ENCODE measurements at regions not wholly inside any gene's neighbourhood (a gene's known extent, or its start where the extent isn't known, plus 50 kb on each side); places are given as distances from the start of the nearest gene placed in this dataset.
A peak's percentile ranks its signal among the peaks of the same experiment; 100 is the strongest.
"Not testable (repeated sequence)": the region's sequence is repeated elsewhere in the genome, so short reads cannot be mapped to it uniquely, and the experiment has no call there.

GRCh38 chr6:125354649-125355048, 52.9 kb upstream of the HDDC2 start:
- no peak for DNase-seq (ENCODE audit: low read depth)

GRCh38 chr6:125356884-125357283, 55.1 kb upstream of the HDDC2 start:
- no peak for DNase-seq (ENCODE audit: low read depth)

- no peak for DNase-seq (ENCODE audit: low read depth)
These were observed 55.9 kb upstream of the HDDC2 start for GRCh38 chr6:125357515-125358256.

GRCh38 chr6:125358898-125359297, 57.1 kb upstream of the HDDC2 start:
- no peak for DNase-seq (ENCODE audit: low read depth)

- DNase-seq (ENCODE audit: low read depth) = no peak
These were observed 60.1 kb upstream of the HDDC2 start for GRCh38 chr6:125361868-125362267.

GRCh38 chr6:125363039-125363823, 61.5 kb upstream of the HDDC2 start:
- peak; percentile 29 for DNase-seq (ENCODE audit: low read depth)

GRCh38 chr6:125363824-125364165, 62.0 kb upstream of the HDDC2 start:
- DNase-seq (ENCODE audit: low read depth) = no peak

GRCh38 chr6:125365230-125365629, 63.5 kb upstream of the HDDC2 start:
- no peak for DNase-seq (ENCODE audit: low read depth)

GRCh38 chr6:125367036-125367782, 65.4 kb upstream of the HDDC2 start:
- DNase-seq (ENCODE audit: low read depth) = no peak

- no peak for DNase-seq (ENCODE audit: low read depth)
These were observed 68.6 kb upstream of the HDDC2 start for GRCh38 chr6:125370343-125370742.

- no peak for DNase-seq (ENCODE audit: low read depth)
These were observed 73.2 kb upstream of the HDDC2 start for GRCh38 chr6:125375013-125375412.

- peak; percentile 7 for DNase-seq (ENCODE audit: low read depth)
These were observed 74.1 kb upstream of the HDDC2 start for GRCh38 chr6:125375821-125376220.

- DNase-seq (ENCODE audit: low read depth) = no peak
These were observed 75.9 kb upstream of the HDDC2 start for GRCh38 chr6:125377621-125378020.

- no peak for DNase-seq (ENCODE audit: low read depth)
These were observed 77.4 kb upstream of the HDDC2 start for GRCh38 chr6:125379174-125379573.

- no peak for DNase-seq (ENCODE audit: low read depth)
These were observed 78.7 kb upstream of the HDDC2 start for GRCh38 chr6:125380474-125380873.

GRCh38 chr6:125386337-125386736, 84.6 kb upstream of the HDDC2 start:
- DNase-seq (ENCODE audit: low read depth) = not testable (repeated sequence)

- DNase-seq (ENCODE audit: low read depth) = no peak
These were observed 90.9 kb upstream of the HDDC2 start for GRCh38 chr6:125392682-125393081.

GRCh38 chr6:125393449-125393858, 91.7 kb upstream of the HDDC2 start:
- no peak for DNase-seq (ENCODE audit: low read depth)

- no peak for DNase-seq (ENCODE audit: low read depth)
These were observed 105.0 kb upstream of the HDDC2 start for GRCh38 chr6:125406741-125407140.

- no peak for DNase-seq (ENCODE audit: low read depth)
These were observed 112.7 kb upstream of the HDDC2 start for GRCh38 chr6:125414507-125414906.

- no peak for DNase-seq (ENCODE audit: low read depth)
These were observed 114.1 kb upstream of the HDDC2 start for GRCh38 chr6:125415913-125416312.

- DNase-seq (ENCODE audit: low read depth) = peak; percentile 6
These were observed 120.1 kb upstream of the HDDC2 start for GRCh38 chr6:125421836-125422235.

Measured in myocyte (in vitro differentiated cells).